Dermis microvascular lymphatic vessel endothelial cell (primary cell): ENCODE measurements at regions not wholly inside any gene's neighbourhood (a gene's known extent, or its start where the extent isn't known, plus 50 kb on each side); places are given as distances from the start of the nearest gene placed in this dataset.
A peak's percentile ranks its signal among the peaks of the same experiment; 100 is the strongest.

Source experiments
- DNase-seq, 2 donors: peaks; one replicate each; pipeline versions ENCODE4 v3.0.0 to v3.0.0-alpha.2; 2010; ENCODE audit warnings: low read depth in 2 of 2

DNA sequence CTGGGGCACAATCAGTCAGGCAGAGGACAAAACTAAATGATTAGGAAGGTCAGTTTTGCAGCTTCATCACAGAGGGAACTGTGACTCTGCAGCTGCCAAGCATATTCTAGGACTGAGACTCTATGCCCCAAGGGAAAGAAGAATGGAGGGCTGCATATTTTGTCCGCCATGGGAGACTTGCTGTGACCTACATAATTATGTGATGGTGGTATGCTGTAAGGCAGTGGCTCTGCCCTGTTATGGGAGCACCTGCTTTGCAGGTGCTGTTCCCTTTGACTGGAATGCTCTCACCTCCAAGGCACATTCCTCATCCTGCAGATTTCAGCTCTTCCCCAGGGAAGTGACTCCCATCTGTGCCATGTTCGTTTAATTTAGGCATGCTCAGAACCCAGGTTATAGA, 261.9 kb upstream of the EPHA4 start:
- no peak for DNase-seq

DNA sequence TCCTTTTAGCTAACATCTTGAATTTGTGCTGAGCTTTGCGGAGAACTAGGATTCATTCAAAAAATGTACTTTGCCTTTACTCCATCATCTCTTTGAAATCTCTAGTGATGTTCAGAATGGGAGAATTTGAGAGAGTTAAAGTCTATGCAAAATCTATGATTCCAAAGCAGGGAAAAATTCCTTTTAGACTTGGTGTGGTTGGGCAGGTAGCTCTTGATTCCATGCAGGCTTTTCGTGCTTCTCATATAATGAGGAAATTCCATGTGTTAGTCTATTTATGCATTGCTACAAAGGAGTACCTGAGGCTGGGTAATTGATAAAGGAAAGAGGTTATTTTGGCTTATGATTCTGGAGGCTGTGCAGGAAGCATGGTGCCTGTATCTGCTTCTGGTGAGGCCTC, 258.9 kb upstream of the EPHA4 start:
- DNase-seq, result no peak

DNA sequence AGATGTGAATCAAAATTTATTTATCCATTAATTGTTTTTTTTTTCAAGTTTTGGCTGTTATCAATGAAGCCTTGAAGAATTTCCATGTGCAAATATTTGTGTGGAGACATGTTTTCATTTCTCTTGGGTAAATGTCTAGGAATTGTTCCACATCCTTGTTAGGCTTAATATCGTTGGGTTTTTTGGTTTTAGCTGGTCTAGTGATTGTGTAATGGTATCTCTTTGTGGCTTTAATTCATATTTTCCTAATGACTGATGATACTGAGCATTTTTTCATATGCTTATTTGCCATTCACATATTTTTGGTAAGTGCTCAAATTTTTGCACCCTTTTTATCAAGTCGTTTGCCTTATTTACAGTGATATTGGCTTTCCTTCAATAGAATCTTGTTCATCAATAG, 250.3 kb upstream of the EPHA4 start:
- no peak for DNase-seq

DNA sequence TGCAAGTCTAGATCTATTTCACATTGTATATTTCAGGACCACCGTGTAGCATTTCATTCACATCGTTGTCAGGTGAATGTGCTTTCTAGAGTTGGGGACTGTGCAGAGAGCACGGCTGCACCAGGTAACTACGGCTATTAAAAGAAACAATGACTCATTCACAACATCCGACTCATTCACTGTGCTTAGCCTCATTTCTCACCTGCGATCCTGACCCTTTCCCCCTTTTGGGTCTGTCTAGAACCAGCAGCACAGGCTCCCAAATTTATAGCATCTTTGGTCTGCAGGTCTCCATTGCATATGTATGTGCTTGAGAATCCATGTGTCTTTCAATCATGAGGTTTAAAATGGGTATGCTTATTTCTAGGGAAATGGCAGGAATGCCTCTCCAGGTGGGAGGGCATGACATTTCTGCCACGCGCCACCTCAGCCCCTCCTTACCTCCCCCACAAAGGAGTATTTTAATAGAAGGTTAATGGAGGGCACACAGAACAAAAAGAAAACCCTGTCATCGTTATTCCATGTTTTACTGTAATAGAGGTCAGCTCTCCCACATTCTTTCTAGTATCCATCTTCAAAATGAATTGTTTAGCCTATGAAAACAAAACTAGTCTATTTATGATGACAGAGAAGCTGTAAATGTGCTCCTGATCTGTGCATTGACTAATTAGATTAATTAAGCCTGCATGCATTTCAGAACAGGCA, 246.7 kb upstream of the EPHA4 start:
- DNase-seq, result no peak

- no peak for DNase-seq
Observed at GRCh38 chr2:221817878-221818277, 245.8 kb upstream of the EPHA4 start.

- DNase-seq, result no peak
Observed at GRCh38 chr2:221817052-221817451, 244.9 kb upstream of the EPHA4 start.

DNA sequence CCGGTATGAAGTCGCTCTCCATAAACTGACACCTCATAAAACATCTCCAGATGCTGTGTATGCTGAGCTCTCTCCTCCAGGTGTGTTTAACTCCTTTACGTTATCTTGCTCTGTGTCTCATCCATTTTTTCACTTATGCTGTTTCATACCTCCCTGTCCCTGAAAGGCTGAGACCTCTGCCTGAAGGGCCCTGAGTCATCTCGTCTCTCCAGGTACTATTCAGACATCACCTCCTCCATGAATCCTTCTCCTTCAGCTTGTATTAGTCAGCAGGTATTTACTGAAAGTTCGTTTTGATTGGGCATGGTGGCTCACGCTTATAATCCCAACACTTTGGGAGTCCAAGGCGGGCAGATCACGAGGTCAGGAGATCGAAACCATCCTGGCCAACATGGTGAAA, 244.5 kb upstream of the EPHA4 start:
- DNase-seq, result no peak

DNA sequence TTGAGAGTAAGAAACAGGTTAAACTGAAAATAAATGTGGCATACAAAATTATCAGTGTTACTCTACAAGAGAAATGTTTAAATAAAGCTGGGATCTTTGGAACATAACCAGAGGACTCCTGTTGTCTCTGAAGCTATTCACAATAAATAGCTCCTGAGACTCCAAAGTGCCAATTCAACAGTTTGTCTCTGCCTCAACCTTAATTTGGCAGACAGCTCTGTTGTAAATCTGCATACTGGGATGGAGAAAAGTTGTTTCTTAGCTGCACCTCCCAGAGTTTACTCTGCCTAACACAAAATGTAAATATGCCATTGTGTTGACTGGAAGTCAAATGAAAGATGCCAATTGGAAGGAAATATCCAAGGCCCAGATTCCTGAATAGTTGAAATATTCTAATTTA, 238.5 kb upstream of the EPHA4 start:
- DNase-seq, result no peak

- no peak for DNase-seq
Observed at GRCh38 chr2:221810245-221810644, 238.1 kb upstream of the EPHA4 start.

DNA sequence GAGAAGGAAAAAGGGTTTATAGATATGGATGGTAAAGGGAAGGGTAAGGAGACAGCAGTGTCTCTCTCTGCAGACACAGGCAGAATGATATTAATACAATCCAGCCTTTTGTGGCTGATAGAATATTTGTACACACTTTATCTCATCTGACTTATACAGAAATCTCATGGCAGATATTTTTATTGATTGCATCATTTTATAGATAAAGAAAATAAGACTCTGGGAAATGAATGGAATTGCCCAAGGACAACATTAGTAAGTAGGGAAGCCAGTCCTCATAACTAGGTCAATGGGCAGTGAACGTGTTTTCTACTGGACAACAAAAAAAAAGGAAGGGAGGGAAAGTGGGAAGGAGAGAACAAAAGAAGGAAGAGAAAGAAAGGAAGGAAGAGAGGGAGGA, 236.4 kb upstream of the EPHA4 start:
- DNase-seq, result no peak

DNA sequence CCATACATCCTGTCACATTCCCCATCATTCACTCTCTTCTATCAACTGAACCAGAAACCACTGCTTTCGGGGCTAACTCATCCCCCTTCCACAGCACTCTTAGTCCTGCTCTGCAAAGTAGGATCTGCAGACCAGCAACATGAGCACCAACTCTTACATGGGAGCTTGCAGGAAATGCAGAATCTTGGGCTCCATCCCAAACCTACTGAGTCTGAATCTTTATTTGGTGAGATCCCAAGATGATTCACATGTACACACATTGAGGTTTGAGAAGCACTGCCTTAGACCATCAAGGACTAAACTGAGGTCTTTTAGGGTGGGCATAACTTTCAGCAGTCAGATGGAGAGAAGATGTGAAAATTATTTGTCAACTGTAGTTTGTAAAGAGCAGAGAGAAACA, 235.6 kb upstream of the EPHA4 start:
- no peak for DNase-seq

- no peak for DNase-seq
Observed at GRCh38 chr2:221802089-221802488, 230.0 kb upstream of the EPHA4 start.

GRCh38 chr2:221792971-221793521, 220.9 kb upstream of the EPHA4 start:
- DNase-seq, result no peak

DNA sequence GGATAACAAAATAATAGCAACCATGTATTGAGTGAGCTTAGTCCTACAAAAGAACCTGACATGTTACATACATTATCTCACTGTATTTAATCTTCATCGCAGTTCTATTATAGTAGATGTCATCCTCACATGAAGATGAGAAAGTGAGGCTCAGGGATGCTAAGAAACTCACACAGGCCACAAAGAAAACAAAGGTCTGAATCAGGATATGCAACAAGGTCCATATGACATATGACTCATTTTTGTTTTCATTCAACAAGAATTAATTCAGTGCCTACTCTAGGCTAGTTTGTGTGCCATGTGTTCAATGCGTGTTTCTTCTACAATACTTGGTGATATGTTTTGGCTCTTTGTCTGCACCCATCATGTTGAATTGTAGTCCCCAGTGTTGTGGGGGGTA, 219.7 kb upstream of the EPHA4 start:
- no peak for DNase-seq

DNA sequence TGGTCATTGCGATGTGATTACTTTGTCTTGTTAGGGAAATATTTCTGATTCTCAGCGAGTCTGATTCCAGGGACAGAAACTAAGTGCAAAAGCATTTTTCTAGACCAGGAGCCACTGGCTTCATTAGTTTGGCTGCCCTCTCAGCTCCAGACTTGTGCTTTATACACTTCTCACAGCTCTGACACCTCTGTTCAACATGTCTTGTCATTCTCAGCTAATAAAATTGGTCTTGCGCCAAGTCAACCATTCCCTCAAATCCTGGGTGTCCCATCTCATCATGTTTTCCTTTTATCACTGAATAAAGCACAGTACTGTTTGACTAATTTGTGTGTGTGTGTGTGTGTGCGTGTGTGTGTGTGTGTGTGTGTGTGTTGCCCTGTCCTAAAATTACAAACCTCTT, 215.5 kb upstream of the EPHA4 start:
- no peak for DNase-seq

- DNase-seq, result no peak
Observed at GRCh38 chr2:221786297-221786926, 214.3 kb upstream of the EPHA4 start.

DNA sequence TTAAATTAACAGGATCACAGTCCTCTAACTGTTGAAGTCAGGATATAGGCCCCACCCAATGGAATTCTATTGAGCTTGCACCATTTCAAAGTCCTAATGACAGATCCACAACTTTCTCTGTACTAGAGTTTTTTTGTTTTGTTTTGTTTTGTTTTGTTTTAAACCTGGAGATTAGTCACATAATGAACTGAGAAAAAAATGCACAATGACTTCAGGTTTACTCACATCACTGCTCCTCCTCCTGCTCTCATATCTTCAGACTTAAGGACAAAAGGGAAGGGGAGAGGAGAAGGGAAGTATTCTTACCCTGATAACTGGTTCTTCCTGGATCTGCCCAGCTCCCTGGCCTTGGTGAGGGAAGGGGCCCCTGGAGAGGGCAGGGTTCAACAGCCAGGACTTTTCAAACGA, 208.2 kb upstream of the EPHA4 start:
- DNase-seq, result peak in 1 of 2 donors; percentile 40

DNA sequence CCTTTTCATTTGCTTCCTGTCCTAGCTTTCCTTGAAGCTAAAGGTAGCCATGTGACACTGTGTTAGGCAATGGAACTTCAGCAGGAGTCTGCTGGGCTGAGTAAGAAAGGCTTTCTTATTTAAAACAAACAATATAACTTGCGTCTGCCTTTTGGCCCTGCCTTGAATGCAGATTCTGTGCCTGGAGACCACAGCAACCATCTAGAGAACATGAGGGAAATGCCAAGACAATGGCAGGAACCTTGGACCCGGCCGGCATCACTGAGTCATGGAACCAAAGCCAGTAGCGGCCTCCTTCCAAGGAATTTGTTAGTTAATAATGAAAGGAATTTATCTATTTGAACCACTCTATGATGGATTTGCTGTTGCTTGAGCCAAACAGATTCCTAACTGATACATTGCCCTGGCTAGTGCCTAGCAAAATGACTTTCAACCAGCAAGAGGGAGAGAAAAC, 207.5 kb upstream of the EPHA4 start:
- peak in 1 of 2 donors; percentile 63 for DNase-seq

DNA sequence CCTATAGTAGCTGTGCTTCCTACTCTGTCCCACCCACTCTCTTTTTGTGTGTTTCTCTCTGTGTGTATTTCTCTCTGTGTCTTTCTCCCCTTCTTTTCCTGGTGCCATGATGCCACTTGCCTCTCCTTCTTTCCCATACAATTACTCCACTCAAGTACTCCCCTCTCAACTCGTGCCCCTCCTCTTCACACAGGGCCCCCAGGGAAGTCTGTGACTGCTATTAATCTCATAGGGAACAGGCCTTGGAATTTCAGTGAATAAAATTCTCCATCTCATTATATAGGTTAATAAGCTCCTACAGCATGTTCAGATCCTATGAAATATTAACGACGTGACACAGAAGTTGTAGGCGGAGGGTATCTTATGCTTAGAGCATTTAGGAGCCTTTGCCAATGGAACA, 205.9 kb upstream of the EPHA4 start:
- no peak for DNase-seq

- DNase-seq, result no peak
Observed at GRCh38 chr2:221777119-221777518, 205.0 kb upstream of the EPHA4 start.

DNA sequence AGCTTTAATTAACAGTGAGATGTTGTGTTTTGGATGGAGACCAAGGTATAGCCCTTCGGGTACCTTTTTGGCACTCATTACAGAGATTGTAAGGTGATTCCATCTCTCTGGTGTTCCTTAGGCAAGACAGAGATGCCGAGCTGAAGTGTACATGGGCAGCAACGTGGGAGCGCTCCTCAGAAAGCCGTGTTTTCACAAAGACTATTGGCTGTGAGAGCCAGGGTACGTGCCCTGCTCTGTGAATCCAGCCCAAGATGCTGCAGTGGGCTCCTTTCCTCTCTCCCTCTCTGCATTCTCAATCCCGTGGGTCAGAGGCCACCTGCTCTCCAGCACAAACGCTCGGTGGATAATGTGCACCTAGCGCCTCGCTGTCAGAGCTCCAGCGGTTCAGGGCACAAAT, 203.0 kb upstream of the EPHA4 start:
- DNase-seq, result no peak

DNA sequence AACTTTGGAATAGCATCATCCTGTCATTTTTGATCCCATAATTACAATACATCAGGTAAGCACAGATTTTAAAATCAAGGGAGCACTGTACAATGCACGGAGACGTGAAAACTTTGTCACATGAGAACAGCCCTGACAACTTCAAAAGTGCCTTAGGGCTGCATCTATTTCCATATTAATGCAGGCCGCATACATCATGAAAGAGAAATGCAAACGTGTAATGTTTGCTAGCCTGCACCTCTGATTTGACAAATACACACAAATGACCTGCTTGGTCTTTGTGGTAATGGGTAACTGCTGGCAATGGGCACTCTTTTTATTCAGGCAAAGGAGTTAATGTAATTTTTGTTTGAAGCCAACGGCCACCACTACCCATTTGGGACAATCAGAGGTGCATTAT, 202.0 kb upstream of the EPHA4 start:
- DNase-seq, result no peak

GRCh38 chr2:221771297-221771696, 199.2 kb upstream of the EPHA4 start:
- DNase-seq, result no peak
